Skeletal muscle satellite cell (primary cell): ENCODE measurements at regions not wholly inside any gene's neighbourhood (a gene's known extent, or its start where the extent isn't known, plus 50 kb on each side); places are given as distances from the start of the nearest gene placed in this dataset. TPM values are rescaled to one million over a fixed set of nuclear protein-coding genes. Genes with fewer than 3 reads are reported as not detected.

Source experiments
- small RNA-seq: library from RNA; depleted of rRNA; stranded (forward); fragments of <200 nt; gene quantifications from one replicate; pipeline ENCODE3, GENCODE V24; 2012

Small RNA genes lying in the stretch of these regions (small RNA-seq; reads per million reads assigned to genes)
- gene AP001485.1: not detected
- gene MIR7641-1: not detected
